HAP-1 (cell line): ENCODE measurements at regions not wholly inside any gene's neighbourhood (a gene's known extent, or its start where the extent isn't known, plus 50 kb on each side); places are given as distances from the start of the nearest gene placed in this dataset.

Source experiments
- DNase-seq, 2 experiments: peaks; one replicate each; pipeline ENCODE4 v3.0.0-alpha.2; 2016 to 2020; ENCODE audit warnings: low spot score in 2 of 2
- H3K27me3 ChIP-seq: fragments of 250-450 bp; sonication (Bioruptor Pico); 2 replicates; pipeline ENCODE4 v1.5.1; 2020; ENCODE audit warnings: low read depth, mild to moderate bottlenecking, moderate library complexity
- H3K36me3 ChIP-seq: fragments of 250-450 bp; sonication (Bioruptor Pico); replicated peaks from 2 replicates; pipeline ENCODE4 v1.5.1; 2020; ENCODE audit warnings: mild to moderate bottlenecking
- H3K4me1 ChIP-seq: fragments of 250-450 bp; sonication (Bioruptor Pico); 2 replicates; pipeline ENCODE4 v1.5.1; 2020; ENCODE audit warnings: mild to moderate bottlenecking
- H3K4me3 ChIP-seq: fragments of 250-450 bp; sonication (Bioruptor Pico); 2 replicates; pipeline ENCODE4 v1.5.1; 2020; ENCODE audit warnings: mild to moderate bottlenecking, moderate library complexity
- H3K9me3 ChIP-seq: fragments of 250-450 bp; sonication (Bioruptor Pico); 2 replicates; pipeline ENCODE4 v1.5.1; 2020; ENCODE audit warnings: mild to moderate bottlenecking, moderate library complexity
- in situ Hi-C: fragments of 300-500 bp; cut with MboI; formaldehyde crosslinking; loops from 3 replicates; pipeline ENCODE4 v1.14.3; 2020; ENCODE audit warnings: low sequenced_read_pairs, inconsistent platforms, mixed read lengths

DNA sequence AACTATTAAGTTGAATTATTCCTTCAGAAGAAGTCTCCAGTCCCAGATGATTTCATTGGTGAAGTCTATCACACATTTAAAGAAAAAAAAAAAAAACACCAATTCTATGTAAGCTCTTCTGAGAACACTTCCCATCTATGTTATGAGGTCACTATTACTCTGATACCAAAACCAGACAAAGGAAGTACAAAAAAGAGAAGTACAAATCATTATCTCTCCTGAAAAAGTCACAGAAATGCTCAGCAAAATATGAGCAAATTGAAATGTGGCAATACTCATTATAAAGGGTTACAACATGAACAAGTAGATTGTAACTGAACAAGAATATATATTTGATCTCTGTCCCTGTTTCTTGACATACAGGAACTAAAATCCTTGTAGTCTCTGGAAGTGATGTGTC, 280.4 kb downstream of the TLE1 start:
- Histone ChIP-seq H3K27me3 (no peaks in the 10 kb centered on the region), H3K4me3 (no peak overlapping the region), H3K9me3 (no peaks in the 10 kb centered on the region), H3K36me3 (no peaks in the 10 kb centered on the region), H3K4me1 (no peaks in the 10 kb centered on the region)
- no peak for DNase-seq
- in situ Hi-C loops, result no loop called here

DNA sequence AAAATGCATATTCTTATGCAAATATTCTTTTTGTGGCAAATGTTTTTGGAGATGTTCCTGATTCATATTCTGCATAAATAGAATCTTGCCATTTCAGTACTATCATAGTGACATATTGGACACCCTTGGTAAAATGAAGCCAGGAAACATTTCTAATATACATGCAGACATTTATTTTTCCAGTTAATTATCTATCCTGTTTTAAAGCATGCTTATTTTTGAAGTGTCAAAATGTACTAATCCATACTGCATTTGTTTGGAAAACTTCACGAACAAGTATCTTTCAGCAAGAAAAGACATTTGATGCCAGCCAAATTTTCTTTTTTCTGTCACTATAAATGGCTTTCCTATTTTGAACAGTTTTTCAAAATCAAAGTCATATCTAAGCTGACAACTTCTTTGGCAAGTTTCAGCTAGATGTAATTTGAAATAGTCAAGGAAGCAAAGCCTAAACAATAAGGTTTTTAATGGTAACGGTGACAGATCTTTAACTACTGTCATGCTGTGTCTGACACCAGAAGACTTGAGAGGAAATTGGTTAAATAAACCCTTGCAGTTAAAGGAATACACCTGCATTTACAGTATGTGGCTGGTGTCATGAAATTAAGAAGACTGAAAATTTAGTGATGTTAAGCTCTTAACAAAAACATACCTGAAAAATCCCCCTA, 284.3 kb downstream of the TLE1 start:
- Histone ChIP-seq H3K27me3 (no peaks in the 10 kb centered on the region), H3K36me3 (no peaks in the 10 kb centered on the region), H3K4me1 (no peaks in the 10 kb centered on the region), H3K4me3 (no peak overlapping the region), H3K9me3 (no peaks in the 10 kb centered on the region)
- DNase-seq, result no peak
- in situ Hi-C loops, result no loop called here

DNA sequence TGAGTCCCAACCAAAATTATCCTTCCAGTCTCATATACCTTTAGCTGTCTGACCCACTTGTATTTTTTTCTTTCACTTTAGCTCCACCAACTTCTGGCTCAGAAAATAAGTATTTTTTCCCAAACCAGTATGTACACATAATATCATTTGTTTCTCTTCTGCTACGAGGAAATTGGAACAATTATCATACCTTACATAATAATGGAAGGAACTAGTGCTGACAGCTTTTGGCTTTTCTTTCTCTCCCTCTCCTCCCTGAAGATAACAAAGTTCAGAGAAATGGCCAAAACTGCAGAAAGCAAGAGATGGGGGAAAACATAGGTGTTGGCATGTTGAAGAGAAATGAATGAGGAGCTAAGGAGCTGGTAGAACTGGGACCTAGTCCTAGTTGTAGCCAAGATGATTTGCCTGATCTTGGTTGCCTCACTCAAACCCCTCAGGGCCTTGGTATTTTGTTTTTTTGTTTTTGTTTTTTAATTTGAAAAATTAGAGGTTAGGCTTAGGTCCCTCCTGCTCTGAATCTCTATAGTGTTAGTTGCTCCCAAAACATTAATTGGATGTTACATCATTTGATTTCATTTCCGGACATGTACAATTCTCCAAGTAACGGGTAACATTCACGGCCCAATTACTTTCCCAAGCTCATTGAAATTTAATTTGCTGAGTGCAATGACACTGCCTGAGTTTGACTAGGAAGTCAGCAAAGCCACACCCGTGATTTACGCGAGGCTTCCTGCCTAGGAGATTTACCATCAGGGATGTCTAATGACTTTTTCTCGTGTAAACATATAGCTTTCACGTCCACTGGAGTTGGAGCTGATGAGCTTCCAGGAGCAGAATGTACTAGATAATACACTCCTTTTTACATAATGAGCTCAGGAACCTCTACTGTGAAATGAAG, 291.6 kb downstream of the TLE1 start:
- no peaks in the 10 kb centered on the region for H3K36me3 ChIP-seq
- no peak overlapping the region for H3K4me3 ChIP-seq
- DNase-seq, result no peak
- H3K27me3 ChIP-seq, result no peaks in the 10 kb centered on the region
- H3K9me3 ChIP-seq, result no peaks in the 10 kb centered on the region
- in situ Hi-C loops, result no loop called here
- H3K4me1 ChIP-seq, result no peaks in the 10 kb centered on the region

DNA sequence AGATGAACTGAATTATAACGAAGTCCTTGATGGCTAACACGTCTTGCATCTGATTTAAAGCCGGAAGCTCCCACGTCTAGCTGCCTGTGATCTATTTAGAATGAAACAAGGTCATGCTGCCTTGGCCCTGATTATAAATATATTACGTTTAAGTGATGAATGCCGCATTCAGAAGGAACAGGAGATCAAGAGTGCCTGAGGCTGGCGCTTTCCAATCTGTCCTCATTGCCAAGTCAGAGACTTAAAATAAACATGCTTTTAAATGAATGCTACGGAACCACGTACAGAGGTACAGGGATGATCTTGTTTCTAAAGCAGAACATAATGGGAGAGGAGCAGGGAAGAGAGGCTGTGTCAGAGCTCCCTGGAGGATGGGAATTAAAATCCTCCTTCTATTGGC, 292.8 kb downstream of the TLE1 start:
- no peaks in the 10 kb centered on the region for H3K36me3 ChIP-seq
- no peaks in the 10 kb centered on the region for H3K4me1 ChIP-seq
- in situ Hi-C loops, result no loop called here
- H3K4me3 ChIP-seq, result no peak overlapping the region
- DNase-seq, result no peak
- H3K9me3 ChIP-seq, result no peaks in the 10 kb centered on the region
- H3K27me3 ChIP-seq, result no peaks in the 10 kb centered on the region

- in situ Hi-C loops, result no loop called here
- Histone ChIP-seq H3K4me1 (no peaks in the 10 kb centered on the region), H3K36me3 (no peaks in the 10 kb centered on the region), H3K9me3 (no peaks in the 10 kb centered on the region), H3K27me3 (no peaks in the 10 kb centered on the region), H3K4me3 (no peak overlapping the region)
- DNase-seq, result no peak
Observed at GRCh38 chr9:81395676-81396054, 293.7 kb downstream of the TLE1 start.

- Histone ChIP-seq H3K9me3 (no peaks in the 10 kb centered on the region), H3K4me3 (no peak overlapping the region), H3K27me3 (no peaks in the 10 kb centered on the region), H3K4me1 (no peaks in the 10 kb centered on the region), H3K36me3 (no peaks in the 10 kb centered on the region)
- DNase-seq, result no peak
- in situ Hi-C loops, result no loop called here
Observed at GRCh38 chr9:81394881-81395675, 294.3 kb downstream of the TLE1 start.

DNA sequence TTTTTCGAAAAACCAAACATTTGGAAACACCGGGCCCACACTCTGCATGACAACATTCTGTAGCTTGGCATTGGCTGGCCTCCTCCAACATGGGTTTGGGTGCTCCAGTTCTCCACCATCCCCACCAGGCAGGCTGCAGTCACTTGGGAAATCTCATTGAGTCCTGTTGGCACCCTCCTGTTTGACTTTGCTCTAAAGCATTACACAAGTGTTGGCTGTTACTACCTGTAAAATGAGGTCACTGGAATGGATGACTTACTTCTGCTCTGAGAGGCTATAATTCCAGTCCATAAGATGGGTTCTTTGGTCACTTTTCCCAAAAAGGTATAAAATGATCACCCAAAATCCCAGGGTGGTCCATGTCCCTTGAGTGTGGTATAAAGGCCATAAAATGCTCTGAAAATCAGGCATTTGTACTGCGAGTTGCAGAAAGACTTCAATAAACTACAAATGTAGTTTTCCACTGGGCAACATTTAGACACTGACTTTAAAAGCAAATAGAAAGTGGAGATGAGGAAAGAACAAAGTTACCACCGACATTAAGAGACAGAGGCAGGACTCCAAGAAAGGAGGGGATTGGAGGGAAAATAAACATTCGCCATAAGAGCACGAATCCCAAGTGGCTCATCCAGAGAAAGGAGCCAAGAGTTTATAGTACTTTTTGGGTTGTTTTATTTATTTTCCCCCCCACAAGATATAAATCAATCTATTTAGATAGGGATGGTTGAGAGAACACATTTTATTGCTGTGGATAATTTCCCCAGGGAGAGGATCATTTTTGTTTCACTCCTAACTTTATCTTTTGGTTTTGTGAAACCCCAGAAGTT, 295.1 kb downstream of the TLE1 start:
- H3K36me3 ChIP-seq, result no peaks in the 10 kb centered on the region
- no peaks in the 10 kb centered on the region for H3K27me3 ChIP-seq
- in situ Hi-C loops, result no loop called here
- DNase-seq, result no peak
- no peak overlapping the region for H3K4me3 ChIP-seq
- H3K9me3 ChIP-seq, result no peaks in the 10 kb centered on the region
- no peaks in the 10 kb centered on the region for H3K4me1 ChIP-seq

GRCh38 chr9:81391457-81391825, 297.9 kb downstream of the TLE1 start:
- Histone ChIP-seq H3K4me3 (no peak overlapping the region), H3K4me1 (no peaks in the 10 kb centered on the region), H3K36me3 (no peaks in the 10 kb centered on the region), H3K9me3 (no peaks in the 10 kb centered on the region), H3K27me3 (no peaks in the 10 kb centered on the region)
- in situ Hi-C loops, result no loop called here
- no peak for DNase-seq

- no peak overlapping the region for H3K4me3 ChIP-seq
- H3K36me3 ChIP-seq, result no peaks in the 10 kb centered on the region
- no peak for DNase-seq
- H3K9me3 ChIP-seq, result no peaks in the 10 kb centered on the region
- in situ Hi-C loops, result no loop called here
- no peaks in the 10 kb centered on the region for H3K27me3 ChIP-seq
- H3K4me1 ChIP-seq, result no peaks in the 10 kb centered on the region
Observed at GRCh38 chr9:81390792-81391456, 298.4 kb downstream of the TLE1 start.

GRCh38 chr9:81389569-81389993, 299.8 kb downstream of the TLE1 start:
- in situ Hi-C loops, result no loop called here
- no peak overlapping the region for H3K4me3 ChIP-seq
- no peaks in the 10 kb centered on the region for H3K36me3 ChIP-seq
- no peak for DNase-seq
- H3K9me3 ChIP-seq, result no peaks in the 10 kb centered on the region
- H3K27me3 ChIP-seq, result no peaks in the 10 kb centered on the region
- no peaks in the 10 kb centered on the region for H3K4me1 ChIP-seq

DNA sequence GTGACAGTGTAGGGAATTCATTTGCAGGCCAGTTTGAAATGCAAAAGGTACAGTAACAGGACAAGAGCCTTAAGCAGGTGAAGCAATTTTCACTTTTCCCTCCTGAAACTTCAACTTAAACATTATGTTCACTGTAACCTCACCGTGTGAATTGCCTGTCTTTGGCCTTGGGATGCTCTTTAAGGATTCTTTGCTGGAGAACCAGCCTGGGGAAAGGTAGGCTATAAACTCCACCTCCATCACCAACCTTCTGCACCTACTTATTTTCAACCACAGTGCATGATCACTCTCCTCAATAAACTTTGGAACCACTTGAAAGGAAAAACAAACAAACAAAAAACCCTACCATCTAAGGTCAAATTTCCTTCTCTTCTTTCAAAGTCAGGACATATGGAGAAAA, 300.5 kb downstream of the TLE1 start:
- Histone ChIP-seq H3K4me3 (no peak overlapping the region), H3K27me3 (no peaks in the 10 kb centered on the region)
- DNase-seq, result no peak

DNA sequence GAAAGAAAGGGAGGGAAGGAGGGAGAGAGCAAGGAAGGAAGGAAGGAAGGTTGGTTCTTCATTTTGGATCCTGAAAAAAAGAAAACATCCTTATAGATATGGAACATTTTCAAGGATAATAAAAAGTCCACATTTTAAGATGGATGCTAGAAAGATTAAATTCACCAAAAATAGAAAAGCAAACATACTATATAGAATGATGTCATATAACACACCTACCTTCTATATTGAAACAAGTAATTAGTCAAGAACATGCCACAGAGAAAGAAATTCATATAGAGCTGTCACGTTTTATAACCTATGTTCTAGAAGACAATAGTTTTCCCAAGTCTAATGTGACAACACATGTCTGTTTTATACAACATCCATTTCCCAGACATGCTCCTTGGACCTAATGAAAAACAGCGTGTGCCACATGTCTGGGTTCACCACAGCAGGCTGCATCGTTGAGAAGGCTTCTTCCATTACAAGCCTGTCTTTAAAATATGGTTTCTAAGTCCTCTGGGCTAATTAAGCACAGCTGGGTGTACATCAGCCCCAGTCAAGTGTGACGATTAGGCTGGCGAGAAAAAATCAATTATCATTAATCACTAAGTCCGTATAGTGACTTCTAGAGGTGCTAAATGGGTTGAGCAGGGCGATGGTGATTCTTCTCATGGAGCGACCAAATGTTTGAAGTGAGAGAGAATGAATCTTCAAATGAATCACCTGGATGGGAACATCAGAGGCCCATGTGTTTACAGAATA, 301.8 kb downstream of the TLE1 start:
- no peak overlapping the region for H3K4me3 ChIP-seq
- no peaks in the 10 kb centered on the region for H3K36me3 ChIP-seq
- DNase-seq, result no peak
- H3K4me1 ChIP-seq, result no peaks in the 10 kb centered on the region
- no peaks in the 10 kb centered on the region for H3K27me3 ChIP-seq
- in situ Hi-C loops, result no loop called here
- no peaks in the 10 kb centered on the region for H3K9me3 ChIP-seq

More for the DNA sequence above, 300.5 kb downstream of the TLE1 start:
- Histone ChIP-seq H3K9me3 (no peaks in the 10 kb centered on the region), H3K36me3 (no peaks in the 10 kb centered on the region), H3K4me1 (no peaks in the 10 kb centered on the region)
- in situ Hi-C loops, result no loop called here
